WERI-Rb-1 (cell line): ENCODE measurements at regions not wholly inside any gene's neighbourhood (a gene's known extent, or its start where the extent isn't known, plus 50 kb on each side); places are given as distances from the start of the nearest gene placed in this dataset.

Experiments
- DNase-seq: peaks from one replicate; pipeline ENCODE4 v3.0.0-alpha.2; 2020
- H3K27ac ChIP-seq: fragments of 250-450 bp; sonication (Bioruptor Pico); 2 replicates; pipeline ENCODE4 v1.5.1; 2020; ENCODE audit warnings: mild to moderate bottlenecking, moderate library complexity
- H3K27me3 ChIP-seq: fragments of 250-450 bp; sonication (Bioruptor Pico); 2 replicates; pipeline ENCODE4 v1.5.1; 2021; ENCODE audit warnings: mild to moderate bottlenecking, low read depth, moderate library complexity; ENCODE audit not compliant: insufficient read depth, severe bottlenecking
- H3K36me3 ChIP-seq: fragments of 250-450 bp; sonication (Bioruptor Pico); 2 replicates; pipeline ENCODE4 v1.5.1; 2020; ENCODE audit warnings: mild to moderate bottlenecking, moderate library complexity
- H3K4me3 ChIP-seq: 2 replicates; pipeline ENCODE4 v1.5.1; 2011; ENCODE audit warnings: low read depth, mild to moderate bottlenecking, control low read depth, low read length
- H3K9me3 ChIP-seq: fragments of 250-450 bp; sonication (Bioruptor Pico); 2 replicates; pipeline ENCODE4 v1.5.1; 2021; ENCODE audit warnings: mild to moderate bottlenecking, moderate library complexity; ENCODE audit not compliant: severe bottlenecking
- CTCF ChIP-seq: IDR thresholded peaks from 2 replicates; pipeline ENCODE4 v1.5.1; 2011; ENCODE audit warnings: low read depth, mild to moderate bottlenecking, control low read depth, inconsistent platforms, low read length

GRCh38 chr2:830419-831224 lies 120.0 kb upstream of the SNTG2 start:
- H3K27ac ChIP-seq = no peak overlapping the region
- H3K9me3 ChIP-seq = no peaks in the 10 kb centered on the region
- H3K4me3 ChIP-seq = no peak overlapping the region
- DNase-seq = no peak
- no peaks in the 10 kb centered on the region for H3K27me3 ChIP-seq
- TF ChIP-seq CTCF = no peak
- no peaks in the 10 kb centered on the region for H3K36me3 ChIP-seq

- Histone ChIP-seq H3K4me3 (no peak overlapping the region), H3K36me3 (no peaks in the 10 kb centered on the region), H3K27ac (no peak overlapping the region), H3K27me3 (no peaks in the 10 kb centered on the region), H3K9me3 (no peaks in the 10 kb centered on the region)
- DNase-seq = no peak
- no peak for TF ChIP-seq CTCF
Measured at GRCh38 chr2:829047-829446, 121.6 kb upstream of the SNTG2 start.

GRCh38 chr2:824954-825353 lies 125.7 kb upstream of the SNTG2 start:
- no peak for TF ChIP-seq CTCF
- H3K27ac ChIP-seq = no peak overlapping the region
- no peaks in the 10 kb centered on the region for H3K27me3 ChIP-seq
- H3K36me3 ChIP-seq = no peaks in the 10 kb centered on the region
- no peaks in the 10 kb centered on the region for H3K9me3 ChIP-seq
- DNase-seq = no peak
- no peak overlapping the region for H3K4me3 ChIP-seq

GRCh38 chr2:824524-824923 lies 126.1 kb upstream of the SNTG2 start:
- no peak for TF ChIP-seq CTCF
- no peaks in the 10 kb centered on the region for H3K36me3 ChIP-seq
- no peak for DNase-seq
- no peak overlapping the region for H3K4me3 ChIP-seq
- H3K9me3 ChIP-seq = no peaks in the 10 kb centered on the region
- H3K27ac ChIP-seq = no peak overlapping the region
- no peaks in the 10 kb centered on the region for H3K27me3 ChIP-seq

- no peak for DNase-seq
- Histone ChIP-seq H3K27ac (no peak overlapping the region), H3K9me3 (no peaks in the 10 kb centered on the region), H3K4me3 (no peak overlapping the region), H3K36me3 (no peaks in the 10 kb centered on the region), H3K27me3 (no peaks in the 10 kb centered on the region)
- TF ChIP-seq CTCF = no peak
Measured at GRCh38 chr2:821546-821945, 129.1 kb upstream of the SNTG2 start.

GRCh38 chr2:819601-820000 lies 131.0 kb upstream of the SNTG2 start:
- no peak for TF ChIP-seq CTCF
- Histone ChIP-seq H3K4me3 (no peak overlapping the region), H3K9me3 (no peaks in the 10 kb centered on the region), H3K27ac (no peak overlapping the region), H3K36me3 (no peaks in the 10 kb centered on the region), H3K27me3 (no peaks in the 10 kb centered on the region)
- DNase-seq = no peak
